ENCODE measurements at regions not wholly inside any gene's neighbourhood (a gene's known extent, or its start where the extent isn't known, plus 50 kb on each side); places are given as distances from the start of the nearest gene placed in this dataset.

DNA sequence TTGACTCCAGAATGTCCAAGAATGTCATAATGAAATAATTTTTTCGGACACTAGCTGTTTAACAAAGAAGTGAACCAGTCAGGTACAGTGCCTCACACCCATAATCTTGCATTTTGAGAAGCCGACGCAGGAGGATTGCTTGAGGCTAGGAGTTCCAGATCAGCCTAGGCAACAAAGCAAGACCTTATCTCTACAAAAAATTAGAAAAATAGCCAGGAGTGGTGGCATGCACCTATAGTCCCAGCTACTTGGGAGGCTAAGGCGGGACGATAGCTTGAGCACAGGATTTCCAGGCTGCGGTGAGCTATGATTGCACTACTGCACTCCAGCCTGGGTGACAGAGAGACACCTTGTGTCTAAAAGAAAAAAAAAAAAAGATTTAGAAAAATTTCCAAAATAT, 235.8 kb upstream of the FN1 start:
- TF ChIP-seq EZH2phosphoT487 (IDR thresholded peaks at IDR 0.05; ENCODE audit: insufficient read depth, low read depth) (no peak), EZH2 (IDR thresholded peaks at IDR 0.05; ENCODE audit: insufficient read depth, poor library complexity, severe bottlenecking) (no peak)
